ENCODE measurements at regions not wholly inside any gene's neighbourhood (a gene's known extent, or its start where the extent isn't known, plus 50 kb on each side); places are given as distances from the start of the nearest gene placed in this dataset.

GRCh38 chr14:63147018-63147417 lies 57.2 kb upstream of the RHOJ start:
- TF ChIP-seq ZNF514 (tag by site-specific recombination; IDR thresholded peaks at IDR 0.05) = no peak
- no peak for TF ChIP-seq ZNF138 (tag by site-specific recombination; IDR thresholded peaks at IDR 0.05; ENCODE audit: borderline replicate concordance)
- TF ChIP-seq ZNF335 (tag by site-specific recombination; conservative IDR thresholded peaks at IDR 0.05) = no peak
- no peak for TF ChIP-seq CTCF (tag by site-specific recombination; IDR thresholded peaks at IDR 0.05)

Measured in HEK293 (cell line).